Liver (tissue), 8 donors: ENCODE measurements at regions not wholly inside any gene's neighbourhood (a gene's known extent, or its start where the extent isn't known, plus 50 kb on each side); places are given as distances from the start of the nearest gene placed in this dataset.

Experiments used
- DNase-seq: peaks from one replicate; pipeline ENCODE4 v3.0.0-alpha.2; 2017; ENCODE audit warnings: low spot score
- H3K27ac ChIP-seq, 2 donors: one replicate each; pipeline ENCODE4 v1.7.0; 2013; ENCODE audit warnings: inconsistent platforms in 2 of 2, low read length in 2 of 2, control low read depth in 1 of 2, low read depth in 1 of 2, mild to moderate bottlenecking in 1 of 2
- H3K27me3 ChIP-seq, 4 donors: one replicate each; pipeline versions ENCODE4 v1.6.1 to v1.7.0; 2013; ENCODE audit warnings: low read length in 3 of 4, inconsistent platforms in 1 of 4, mild to moderate bottlenecking in 1 of 4, moderate library complexity in 1 of 4; ENCODE audit not compliant: control insufficient read depth in 4 of 4, insufficient read depth in 4 of 4
- H3K36me3 ChIP-seq, 4 donors: one replicate each; pipeline versions ENCODE4 v1.6.1 to v1.7.0; 2013; ENCODE audit warnings: low read length in 3 of 4, mild to moderate bottlenecking in 3 of 4, low read depth in 1 of 4, moderate library complexity in 1 of 4; ENCODE audit not compliant: control insufficient read depth in 4 of 4, insufficient read depth in 3 of 4
- H3K4me1 ChIP-seq, 4 donors: one replicate each; pipeline versions ENCODE4 v1.6.1 to v1.7.0; 2013; ENCODE audit warnings: low read length in 3 of 4, mild to moderate bottlenecking in 3 of 4, moderate library complexity in 1 of 4; ENCODE audit not compliant: control insufficient read depth in 4 of 4, insufficient read depth in 4 of 4
- H3K4me3 ChIP-seq, 3 donors: one replicate each; pipeline versions ENCODE4 v1.6.1 to v1.7.0; 2013; ENCODE audit warnings: low read length in 3 of 3, control low read depth in 1 of 3, low read depth in 1 of 3, mild to moderate bottlenecking in 1 of 3
- H3K9ac ChIP-seq, 2 donors: one replicate each; pipeline ENCODE4 v1.7.0; 2013; ENCODE audit warnings: low read length in 2 of 2, mild to moderate bottlenecking in 2 of 2, moderate library complexity in 2 of 2, control low read depth in 1 of 2, low read depth in 1 of 2
- H3K9me3 ChIP-seq, 4 donors: one replicate each; pipeline versions ENCODE4 v1.6.1 to v1.7.0; 2013; ENCODE audit warnings: low read length in 3 of 4; ENCODE audit not compliant: control insufficient read depth in 4 of 4
- ATF3 ChIP-seq: IDR thresholded peaks from 2 replicates; pipeline ENCODE4 v1.6.1; 2016; ENCODE audit warnings: antibody characterized with exemption
- CTCF ChIP-seq: fragments of 150-350 bp; IDR thresholded peaks from 2 replicates; pipeline ENCODE4 v1.5.1; 2017; ENCODE audit warnings: improper control_type of control experiment, low read depth, low read length; ENCODE audit not compliant: missing input control
- EGR1 ChIP-seq, 2 donors: IDR thresholded peaks; 2 replicates each; pipeline ENCODE4 v1.6.1; 2016 to 2018; ENCODE audit warnings: antibody characterized with exemption in 2 of 2, low read depth in 2 of 2
- FOXA1 ChIP-seq: IDR thresholded peaks from 2 replicates; pipeline ENCODE4 v1.6.1; 2016; ENCODE audit warnings: antibody characterized with exemption
- HNF4A ChIP-seq, 2 donors: conservative IDR thresholded peaks; 2 replicates each; pipeline ENCODE4 v1.6.1; 2016; ENCODE audit warnings: antibody characterized with exemption in 2 of 2, mild to moderate bottlenecking in 2 of 2
- HNF4G ChIP-seq: IDR thresholded peaks from 2 replicates; pipeline ENCODE4 v1.6.1; 2016; ENCODE audit warnings: antibody characterized with exemption
- JUND ChIP-seq, 2 donors: IDR thresholded peaks; 2 replicates each; pipeline ENCODE4 v1.6.1; 2016; ENCODE audit warnings: antibody characterized with exemption in 2 of 2
- NR2F2 ChIP-seq: IDR thresholded peaks from 2 replicates; pipeline ENCODE4 v1.6.1; 2016; ENCODE audit warnings: antibody characterized with exemption
- REST ChIP-seq: IDR thresholded peaks from 2 replicates; pipeline ENCODE4 v1.6.1; 2016; ENCODE audit warnings: antibody characterized with exemption, mild to moderate bottlenecking
- RXRA ChIP-seq, 2 donors: IDR thresholded peaks; 2 replicates each; pipeline ENCODE4 v1.6.1; 2017 to 2018; ENCODE audit warnings: antibody characterized with exemption in 2 of 2, mild to moderate bottlenecking in 1 of 2
- SP1 ChIP-seq: IDR thresholded peaks from 2 replicates; pipeline ENCODE4 v1.6.1; 2018; ENCODE audit warnings: antibody characterized with exemption, mild to moderate bottlenecking
- TAF1 ChIP-seq: conservative IDR thresholded peaks from 2 replicates; pipeline ENCODE4 v1.6.1; 2016; ENCODE audit warnings: antibody characterized with exemption, mild to moderate bottlenecking
- ZBTB33 ChIP-seq: IDR thresholded peaks from 2 replicates; pipeline ENCODE4 v1.6.1; 2016; ENCODE audit warnings: antibody characterized with exemption
- WGBS: extraction: QIAGEN DNeasy Blood & Tissue Kit; methylation state at CpG from one replicate; pipeline ENCODE4 v1.1.7; 2013; 5-methylcytosine and 5-hydroxymethylcytosine counted together
- TF ChIP-seq, protein P1 (sequence below): IDR thresholded peaks from 2 replicates; pipeline ENCODE4 v1.6.1; 2016; ENCODE audit warnings: antibody characterized with exemption
- donor health status: healthy.
- donor health status: healthy.
- donor health status: healthy.
- donor health status: healthy.
- donor health status: healthy.

DNA sequence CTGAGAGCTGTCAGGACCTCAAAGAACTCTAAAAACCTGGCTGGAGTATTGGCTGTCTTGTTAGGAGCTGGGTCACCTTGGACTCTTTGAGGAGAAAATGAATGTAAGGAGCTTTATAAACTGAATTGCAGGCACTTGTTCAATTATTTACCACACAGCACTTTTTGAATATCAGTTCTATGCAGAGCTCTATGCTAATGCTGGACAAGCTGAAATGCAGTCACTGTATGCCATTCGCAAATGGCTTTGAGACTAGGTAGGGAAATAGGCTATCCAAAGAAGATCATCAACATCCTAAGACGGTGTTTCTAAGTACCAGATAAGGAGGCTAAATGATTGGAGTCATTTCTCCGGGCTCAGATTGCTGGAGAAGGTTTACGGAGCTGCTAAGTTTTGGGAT is 333.5 kb downstream of the SIPA1L2 start:
- 87% methylated on average over 4 of the region's 4 CpGs for WGBS
- no peaks in the 10 kb centered on the region for H3K9me3 ChIP-seq

GRCh38 chr1:232293361-232293760 is 336.6 kb downstream of the SIPA1L2 start:
- H3K27me3 ChIP-seq = no peaks in the 10 kb centered on the region
- H3K9me3 ChIP-seq = no peaks in the 10 kb centered on the region
- H3K36me3 ChIP-seq = no peaks in the 10 kb centered on the region
- H3K4me1 ChIP-seq = no peaks in the 10 kb centered on the region
- H3K27ac ChIP-seq = no peak overlapping the region
- DNase-seq = no peak
- H3K9ac ChIP-seq = no peak overlapping the region
- 87% methylated on average over 3 of the region's 3 CpGs for WGBS
- no peak overlapping the region for H3K4me3 ChIP-seq
- TF ChIP-seq FOXA1 (no peak), JUND (IDR thresholded peaks at IDR 0.05) (no peak), EGR1 (IDR thresholded peaks at IDR 0.05; ENCODE audit: low read depth in 2 of 2) (no peak), SP1 (no peak), TAF1 (no peak), NR2F2 (no peak), HNF4G (no peak), CTCF (no peak), ATF3 (no peak), ZBTB33 (no peak), HNF4A (conservative IDR thresholded peaks at IDR 0.05) (no peak), REST (no peak), RXRA (IDR thresholded peaks at IDR 0.05) (no peak)
- TF ChIP-seq, protein P1, sequence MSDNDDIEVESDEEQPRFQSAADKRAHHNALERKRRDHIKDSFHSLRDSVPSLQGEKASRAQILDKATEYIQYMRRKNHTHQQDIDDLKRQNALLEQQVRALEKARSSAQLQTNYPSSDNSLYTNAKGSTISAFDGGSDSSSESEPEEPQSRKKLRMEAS = no peak

More for the DNA sequence above, 333.5 kb downstream of the SIPA1L2 start:
- no peak overlapping the region for H3K27ac ChIP-seq
- H3K36me3 ChIP-seq = no peaks in the 10 kb centered on the region
- no peak overlapping the region for H3K9ac ChIP-seq
- TF ChIP-seq, protein P1 = no peak
- TF ChIP-seq REST = no peak
- no peak for TF ChIP-seq HNF4A (conservative IDR thresholded peaks at IDR 0.05)
- TF ChIP-seq ATF3 = no peak
- H3K4me1 ChIP-seq = no peaks in the 10 kb centered on the region
- DNase-seq = no peak
- H3K27me3 ChIP-seq = no peaks in the 10 kb centered on the region
- no peak overlapping the region for H3K4me3 ChIP-seq
